Erythroblast (primary cell): ENCODE measurements at regions not wholly inside any gene's neighbourhood (a gene's known extent, or its start where the extent isn't known, plus 50 kb on each side); places are given as distances from the start of the nearest gene placed in this dataset.

Experiments used
- DNase-seq, 2 experiments: peaks; one replicate each; lab custom pipeline; 2025; lab: John Stamatoyannopoulos, UW
- GATA1 ChIP-seq: IDR thresholded peaks from 2 replicates; pipeline ENCODE4 v1.6.1; 2011; ENCODE audit warnings: low read depth, mild to moderate bottlenecking, control low read depth, low read length, moderate library complexity
- POLR2A ChIP-seq: IDR thresholded peaks from 2 replicates; pipeline ENCODE4 v1.6.1; 2011; ENCODE audit warnings: mild to moderate bottlenecking, low read length

DNA sequence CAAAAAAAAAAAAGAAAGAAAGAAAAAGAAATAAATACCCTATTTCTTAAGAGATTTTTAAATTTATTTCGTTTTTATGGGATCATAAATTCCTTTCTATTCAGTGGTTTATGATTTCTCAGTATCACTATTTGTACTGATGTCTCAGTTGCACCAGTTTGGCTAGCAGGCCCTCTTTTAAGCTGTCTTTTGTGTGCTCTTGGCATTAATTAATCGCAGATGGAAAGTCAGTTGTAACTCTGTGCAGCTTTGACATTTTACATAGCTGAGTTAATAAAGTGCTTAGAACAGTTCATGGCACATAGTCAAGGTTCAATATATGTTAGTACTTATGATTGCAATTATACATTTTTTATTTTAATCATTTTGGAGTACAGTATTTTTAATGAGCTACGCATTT lies 123.7 kb upstream of the NUDT6 start:
- TF ChIP-seq POLR2A: no peak
- TF ChIP-seq GATA1: no peak

GRCh38 chr4:123050018-123050417 lies 127.6 kb upstream of the NUDT6 start:
- DNase-seq: peak in 1 of 2 experiments; percentile 41
- TF ChIP-seq GATA1 (no peak), POLR2A (no peak)

More for the DNA sequence above, 123.7 kb upstream of the NUDT6 start:
- no peak for DNase-seq

DNA sequence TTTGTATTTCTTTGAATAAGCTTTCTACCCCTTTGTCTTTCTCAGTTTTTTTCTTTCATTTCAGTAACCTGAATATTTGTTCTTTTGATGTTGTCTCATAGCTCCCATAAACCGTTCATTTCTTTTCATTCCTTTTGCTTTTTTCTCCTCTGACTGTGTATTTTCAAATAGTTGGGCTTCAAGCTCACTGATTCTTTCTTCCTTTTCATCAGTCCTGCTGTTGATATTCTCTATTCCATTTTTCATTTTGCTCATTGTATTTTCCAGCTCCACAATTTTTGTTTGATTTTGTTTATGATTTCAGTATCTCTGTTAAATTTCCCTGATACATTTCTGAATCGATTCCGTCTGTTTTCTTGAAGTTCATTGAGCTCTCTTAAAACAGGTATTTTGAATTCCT lies 129.6 kb upstream of the NUDT6 start:
- TF ChIP-seq POLR2A (no peak), GATA1 (no peak)
- DNase-seq: no peak

- TF ChIP-seq GATA1 (no peak), POLR2A (no peak)
- DNase-seq: no peak
These were observed 133.5 kb upstream of the NUDT6 start for GRCh38 chr4:123055943-123056342.

- DNase-seq: peak in 1 of 2 experiments; percentile 5
- TF ChIP-seq POLR2A (no peak), GATA1 (no peak)
These were observed 137.8 kb upstream of the NUDT6 start for GRCh38 chr4:123060039-123060770.

DNA sequence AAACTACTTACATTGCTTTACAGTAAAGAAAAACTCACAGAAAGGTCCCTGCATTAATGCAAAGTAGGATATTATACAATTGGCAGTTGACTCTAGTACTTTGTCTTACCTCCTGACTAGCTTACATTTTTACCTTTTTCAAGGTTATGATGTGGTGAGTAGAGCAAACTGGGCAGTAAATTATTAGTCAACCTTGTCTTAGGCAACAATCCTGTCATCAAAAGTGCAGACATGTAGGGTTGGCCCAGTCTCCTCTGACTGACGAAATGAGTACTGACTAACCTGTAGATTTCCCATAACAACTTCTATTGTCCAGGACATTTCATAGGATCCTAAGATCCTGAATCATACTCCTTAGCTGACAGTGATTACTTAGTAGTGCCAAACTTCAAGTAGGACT lies 142.0 kb upstream of the NUDT6 start:
- TF ChIP-seq POLR2A (no peak), GATA1 (no peak)
- no peak for DNase-seq

DNA sequence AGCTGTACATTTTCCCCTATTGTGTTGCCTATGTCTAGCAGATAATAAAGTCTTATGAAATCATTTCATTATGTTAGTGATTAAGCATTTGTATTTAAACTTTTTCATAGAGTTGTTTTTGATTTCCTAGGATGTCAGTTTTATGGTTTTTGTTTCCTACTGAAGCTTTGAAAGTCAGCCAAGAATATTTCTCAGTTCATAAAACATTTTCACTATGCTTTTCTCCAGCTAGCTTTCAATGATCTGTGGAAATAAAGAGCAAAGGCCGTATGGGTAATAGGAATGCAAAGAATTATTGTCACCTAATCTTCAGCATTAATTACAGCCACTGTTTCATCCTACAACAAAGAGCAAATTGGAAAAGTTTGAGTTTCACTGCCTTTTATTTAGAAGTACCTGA lies 145.7 kb upstream of the NUDT6 start:
- no peak for DNase-seq
- TF ChIP-seq POLR2A: no peak
- TF ChIP-seq GATA1: no peak

GRCh38 chr4:123072060-123072459 lies 149.7 kb upstream of the NUDT6 start:
- DNase-seq: no peak
- TF ChIP-seq POLR2A: no peak

GRCh38 chr4:123073650-123074049 lies 151.3 kb upstream of the NUDT6 start:
- no peak for DNase-seq
- no peak for TF ChIP-seq GATA1
- TF ChIP-seq POLR2A: no peak

DNA sequence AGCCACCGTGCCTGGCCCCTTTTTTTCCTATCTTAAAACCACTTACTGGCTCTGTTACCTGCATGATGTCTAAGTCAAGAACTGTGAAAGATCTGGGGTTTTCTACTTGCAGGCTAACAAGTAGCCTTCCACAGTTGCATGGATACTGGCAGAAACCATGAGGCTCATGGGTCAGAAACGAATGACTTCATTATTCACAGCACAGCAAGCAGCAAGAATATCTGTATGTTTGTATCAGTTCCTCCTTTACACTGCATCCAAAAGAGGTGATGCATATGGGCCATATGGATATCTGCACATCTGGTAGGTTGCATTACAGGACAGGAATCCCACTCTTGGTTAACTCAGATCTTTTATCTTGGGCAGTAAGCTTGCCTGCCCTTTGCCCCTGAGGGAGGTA lies 154.9 kb upstream of the NUDT6 start:
- TF ChIP-seq POLR2A (no peak), GATA1 (no peak)
- no peak for DNase-seq

- TF ChIP-seq POLR2A (no peak), GATA1 (no peak)
- no peak for DNase-seq
These were observed 159.6 kb upstream of the NUDT6 start for GRCh38 chr4:123081971-123082370.

DNA sequence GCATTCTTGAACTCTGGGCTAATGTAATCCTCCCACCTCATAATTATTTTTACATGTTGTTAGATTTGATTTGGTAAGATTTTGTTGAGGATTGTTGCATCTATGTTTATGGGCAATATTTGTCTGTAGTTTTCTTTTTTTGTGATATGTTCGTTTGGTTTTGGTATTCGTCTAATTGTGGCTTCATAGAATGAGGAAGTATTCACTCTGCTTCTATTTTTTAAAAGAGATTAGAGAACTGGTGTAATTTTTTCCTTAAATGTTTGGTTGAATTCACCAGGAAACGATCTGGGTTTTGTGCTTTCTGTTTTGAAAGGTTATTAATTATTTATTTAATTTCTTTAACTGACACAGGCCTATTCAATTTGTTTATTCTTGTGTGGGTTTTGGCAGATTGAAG lies 161.2 kb upstream of the NUDT6 start:
- TF ChIP-seq GATA1 (no peak), POLR2A (no peak)

GRCh38 chr4:123088501-123088900 lies 166.1 kb upstream of the NUDT6 start:
- no peak for DNase-seq

More for the DNA sequence above, 161.2 kb upstream of the NUDT6 start:
- no peak for DNase-seq

DNA sequence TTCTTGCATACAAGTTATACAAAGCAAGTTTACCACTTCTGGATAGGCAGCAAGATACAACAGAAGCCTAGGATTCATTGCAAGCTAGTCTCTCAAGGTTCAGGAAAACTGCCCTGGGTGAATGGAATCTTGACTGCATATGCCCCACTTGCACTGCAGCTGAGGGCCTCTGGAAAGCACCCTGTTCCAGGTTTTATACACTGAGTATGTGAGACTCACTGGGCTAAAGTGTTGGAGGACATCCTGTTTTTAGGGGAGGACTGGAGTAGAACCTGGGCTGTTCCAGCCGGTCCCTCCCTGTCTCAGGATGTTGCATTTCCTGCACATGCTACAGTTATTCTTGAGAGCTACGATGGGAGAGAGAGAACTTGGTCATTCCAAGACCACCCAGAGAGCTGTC lies 168.5 kb upstream of the NUDT6 start:
- TF ChIP-seq GATA1: no peak
- TF ChIP-seq POLR2A: no peak
- no peak for DNase-seq

More at GRCh38 chr4:123088501-123088900, 166.1 kb upstream of the NUDT6 start:
- TF ChIP-seq GATA1: no peak

DNA sequence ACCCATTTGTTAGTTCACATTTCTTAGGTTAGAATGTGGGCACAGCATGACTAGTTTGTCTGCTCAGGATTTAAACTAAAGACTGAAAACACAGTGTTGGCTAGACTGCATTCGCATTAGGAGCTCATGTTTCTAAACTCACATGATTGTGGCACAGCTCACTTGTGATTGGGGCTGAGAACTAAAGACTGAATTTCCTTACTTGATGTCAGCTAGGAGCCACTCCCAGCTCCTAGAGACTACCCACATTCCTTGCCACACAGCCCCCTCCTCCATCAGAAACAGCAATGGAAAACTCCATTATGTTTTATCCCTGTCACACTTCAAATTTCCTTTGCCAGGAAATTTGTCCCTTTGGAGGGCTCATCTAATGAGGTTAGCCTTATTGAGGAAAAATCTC lies 170.2 kb upstream of the NUDT6 start:
- no peak for TF ChIP-seq POLR2A
- no peak for TF ChIP-seq GATA1
- no peak for DNase-seq
